ENCODE measurements at regions not wholly inside any gene's neighbourhood (a gene's known extent, or its start where the extent isn't known, plus 50 kb on each side); places are given as distances from the start of the nearest gene placed in this dataset.

DNA sequence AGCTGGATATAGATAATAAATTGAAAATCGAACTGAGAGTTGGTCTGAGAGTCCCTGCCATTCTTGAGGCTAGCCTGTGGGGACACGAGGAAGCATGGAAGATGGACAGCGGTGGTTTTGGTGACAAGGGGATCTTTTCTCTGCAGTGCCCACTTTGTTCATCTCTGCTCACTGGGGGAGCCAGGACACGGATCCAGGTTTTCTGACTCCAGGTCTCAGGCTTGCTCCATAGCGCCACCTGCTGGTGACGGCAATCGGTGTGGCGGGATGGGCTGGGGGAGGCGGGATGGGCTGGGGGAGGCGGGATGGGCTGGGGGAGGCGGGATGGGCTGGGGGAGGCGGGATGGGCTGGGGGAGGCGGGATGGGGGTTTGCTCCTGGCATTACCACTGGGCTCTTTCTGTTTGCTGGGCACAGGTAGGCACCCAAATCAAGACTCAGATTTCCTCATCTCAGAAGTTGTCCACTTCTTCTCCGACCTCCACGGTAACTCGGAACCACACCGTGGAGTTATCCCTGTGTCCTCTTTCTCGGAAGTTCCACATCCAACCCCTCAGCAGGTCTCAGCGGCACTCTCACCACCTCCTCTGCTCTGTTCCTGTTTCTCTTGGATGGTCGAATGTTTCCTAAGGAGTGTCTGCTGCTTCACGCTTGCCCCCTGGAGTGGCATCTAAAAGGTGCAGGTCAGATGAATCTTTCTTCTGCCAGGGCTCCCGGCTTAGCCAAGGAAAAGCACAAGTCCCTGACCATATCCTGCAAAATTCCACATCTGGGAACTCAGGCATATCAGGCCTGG is 142.4 kb downstream of the CYLD start:
- TF ChIP-seq, protein P1, sequence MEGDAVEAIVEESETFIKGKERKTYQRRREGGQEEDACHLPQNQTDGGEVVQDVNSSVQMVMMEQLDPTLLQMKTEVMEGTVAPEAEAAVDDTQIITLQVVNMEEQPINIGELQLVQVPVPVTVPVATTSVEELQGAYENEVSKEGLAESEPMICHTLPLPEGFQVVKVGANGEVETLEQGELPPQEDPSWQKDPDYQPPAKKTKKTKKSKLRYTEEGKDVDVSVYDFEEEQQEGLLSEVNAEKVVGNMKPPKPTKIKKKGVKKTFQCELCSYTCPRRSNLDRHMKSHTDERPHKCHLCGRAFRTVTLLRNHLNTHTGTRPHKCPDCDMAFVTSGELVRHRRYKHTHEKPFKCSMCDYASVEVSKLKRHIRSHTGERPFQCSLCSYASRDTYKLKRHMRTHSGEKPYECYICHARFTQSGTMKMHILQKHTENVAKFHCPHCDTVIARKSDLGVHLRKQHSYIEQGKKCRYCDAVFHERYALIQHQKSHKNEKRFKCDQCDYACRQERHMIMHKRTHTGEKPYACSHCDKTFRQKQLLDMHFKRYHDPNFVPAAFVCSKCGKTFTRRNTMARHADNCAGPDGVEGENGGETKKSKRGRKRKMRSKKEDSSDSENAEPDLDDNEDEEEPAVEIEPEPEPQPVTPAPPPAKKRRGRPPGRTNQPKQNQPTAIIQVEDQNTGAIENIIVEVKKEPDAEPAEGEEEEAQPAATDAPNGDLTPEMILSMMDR (IDR thresholded peaks at IDR 0.05; ENCODE audit: low read depth, low read length, missing control alignments): peak; percentile 46
- no peak for DNase-seq (ENCODE audit: extremely low read depth, low read depth)
- no peak overlapping the region for H3K4me3 ChIP-seq (replicated peaks; ENCODE audit: low read depth, low read length)

DNA sequence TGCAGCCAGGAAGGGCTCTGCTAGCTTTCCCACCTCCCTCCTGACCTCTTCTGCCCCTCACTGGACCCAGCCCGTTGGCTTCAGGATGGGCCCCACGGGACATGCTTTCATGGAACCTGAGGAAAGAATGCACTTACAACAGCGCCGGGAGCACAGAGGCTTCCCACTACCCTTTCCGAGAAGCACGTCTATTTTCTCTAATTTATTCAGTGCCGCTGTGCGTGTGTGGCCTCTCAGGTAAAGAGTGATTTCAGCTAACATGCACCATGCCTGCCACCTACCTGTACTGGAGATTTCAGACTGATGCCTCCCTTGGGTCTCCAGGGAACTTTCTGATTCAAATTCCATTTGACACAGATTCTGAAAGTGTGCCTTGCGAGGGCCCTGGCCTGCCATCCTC is 140.1 kb downstream of the CYLD start:
- no peak for DNase-seq (ENCODE audit: extremely low read depth, low read depth)
- H3K4me3 ChIP-seq (replicated peaks; ENCODE audit: low read depth, low read length): no peak overlapping the region
- TF ChIP-seq, protein P1 (IDR thresholded peaks at IDR 0.05; ENCODE audit: low read depth, low read length, missing control alignments): no peak

- TF ChIP-seq, protein P1 (IDR thresholded peaks at IDR 0.05; ENCODE audit: low read depth, low read length, missing control alignments): no peak
- DNase-seq (ENCODE audit: extremely low read depth, low read depth): no peak
- H3K4me3 ChIP-seq (replicated peaks; ENCODE audit: low read depth, low read length): no peak overlapping the region
Observed at GRCh38 chr16:50881331-50881830, 139.5 kb downstream of the CYLD start.

GRCh38 chr16:50880926-50881325 is 139.0 kb downstream of the CYLD start:
- no peak for DNase-seq (ENCODE audit: extremely low read depth, low read depth)
- TF ChIP-seq, protein P1 (IDR thresholded peaks at IDR 0.05; ENCODE audit: low read depth, low read length, missing control alignments): no peak
- H3K4me3 ChIP-seq (replicated peaks; ENCODE audit: low read depth, low read length): no peak overlapping the region

DNA sequence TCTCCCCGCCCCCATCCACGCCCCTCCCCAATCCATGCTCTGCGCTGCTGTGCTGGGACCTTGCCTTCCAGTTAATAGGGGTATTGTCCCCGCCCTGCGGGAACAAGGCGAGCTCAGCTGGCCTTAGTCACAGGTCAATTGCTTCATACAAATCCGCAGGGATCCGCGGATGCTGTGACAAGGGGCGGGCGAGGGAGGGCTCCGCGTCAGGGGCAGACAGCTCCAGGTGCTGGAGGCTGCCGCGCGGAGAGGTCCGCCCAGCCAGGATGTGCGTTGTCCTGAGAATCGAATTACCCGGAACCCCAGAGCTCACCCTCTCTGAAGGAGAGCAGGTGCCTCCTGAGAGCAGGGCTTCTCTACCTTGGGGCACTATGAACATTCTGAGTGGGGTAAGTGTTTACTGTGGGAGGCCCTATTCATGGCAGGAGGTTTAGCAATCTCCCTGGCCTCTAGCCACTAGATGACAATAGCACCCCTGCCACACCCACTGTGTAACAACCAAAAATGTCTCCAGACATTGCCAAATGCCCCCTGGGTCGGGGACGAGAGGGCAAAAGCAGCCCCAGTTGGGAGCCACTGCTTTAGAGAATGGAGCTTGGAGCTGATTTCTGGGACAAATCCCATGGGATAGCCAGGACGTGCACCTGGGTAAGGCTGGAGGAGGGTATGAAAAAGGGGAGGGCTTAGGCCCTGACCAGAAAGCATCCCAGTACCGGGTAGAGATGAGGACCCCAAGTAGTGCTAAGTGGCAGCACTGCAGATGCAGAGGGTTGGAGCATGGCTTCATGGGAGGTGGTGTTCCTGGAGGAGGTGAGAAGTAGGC is 138.2 kb downstream of the CYLD start:
- no peak overlapping the region for H3K4me3 ChIP-seq (replicated peaks; ENCODE audit: low read depth, low read length)
- no peak for DNase-seq (ENCODE audit: extremely low read depth, low read depth)
- TF ChIP-seq, protein P1 (IDR thresholded peaks at IDR 0.05; ENCODE audit: low read depth, low read length, missing control alignments): no peak

- DNase-seq (ENCODE audit: extremely low read depth, low read depth): no peak
- H3K4me3 ChIP-seq (replicated peaks; ENCODE audit: low read depth, low read length): no peak overlapping the region
- TF ChIP-seq, protein P1 (IDR thresholded peaks at IDR 0.05; ENCODE audit: low read depth, low read length, missing control alignments): no peak
Observed at GRCh38 chr16:50878966-50879615, 137.2 kb downstream of the CYLD start.
